HG03039 (cell line): ENCODE measurements at regions not wholly inside any gene's neighbourhood (a gene's known extent, or its start where the extent isn't known, plus 50 kb on each side); places are given as distances from the start of the nearest gene placed in this dataset.
A peak's percentile ranks its signal among the peaks of the same experiment; 100 is the strongest.

Source experiments
- ATAC-seq: cut with Tn5 transposase; IDR thresholded peaks from one replicate; pipeline ENCODE4 v1.9.1; 2021; ENCODE audit warnings: mild to moderate bottlenecking, moderate library complexity; ENCODE audit not compliant: unreplicated experiment

DNA sequence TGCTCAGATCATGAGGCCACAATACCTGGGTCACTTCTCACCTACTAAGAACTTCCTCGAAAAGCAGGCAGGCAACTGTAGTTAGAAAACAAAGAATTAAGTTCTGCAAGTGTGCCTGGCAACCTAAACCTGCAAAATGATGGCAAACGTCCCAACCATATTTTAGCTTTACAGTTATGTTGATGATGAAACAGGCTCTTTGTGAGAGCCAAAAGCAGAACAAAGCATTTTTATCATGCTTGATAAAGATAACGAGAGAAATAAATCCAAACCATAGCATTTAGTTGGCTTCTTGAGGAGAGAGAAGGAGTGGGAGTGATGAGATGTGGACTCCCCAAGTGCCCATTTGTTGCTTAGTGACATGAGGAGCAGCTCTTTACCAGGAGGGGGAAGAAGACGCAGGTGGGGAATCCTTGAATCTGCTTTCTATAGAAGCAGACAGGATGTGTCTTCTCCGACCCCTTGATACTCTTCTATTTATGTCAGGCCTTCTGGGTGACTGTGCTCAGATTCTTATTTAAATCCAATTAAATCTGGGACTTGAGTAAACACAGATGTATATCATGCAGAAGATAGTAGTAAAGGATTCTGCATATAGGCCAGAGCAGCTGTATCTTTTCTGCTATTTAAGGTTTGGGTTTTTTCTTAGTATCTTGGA, 221.2 kb downstream of the TMEM167A start:
- ATAC-seq, result no peak

DNA sequence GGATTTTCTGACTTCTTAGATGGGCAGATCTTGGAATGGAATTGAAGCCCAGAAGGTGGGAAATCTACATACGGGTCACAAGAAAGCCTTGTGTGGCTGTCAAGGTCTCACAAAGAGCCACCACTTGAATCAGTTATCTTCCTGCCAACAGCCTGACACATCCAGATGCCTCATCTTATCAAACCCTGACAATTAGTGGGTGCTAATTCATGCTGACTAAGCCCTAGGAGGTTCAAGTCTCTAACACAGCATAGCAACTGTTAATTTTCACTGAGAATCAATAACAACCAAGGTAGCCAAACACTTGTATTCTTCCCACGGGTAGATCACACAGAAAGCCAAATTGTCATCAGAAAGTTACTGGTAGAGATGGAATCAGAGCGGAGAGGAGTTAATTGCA, 222.2 kb downstream of the TMEM167A start:
- no peak for ATAC-seq

DNA sequence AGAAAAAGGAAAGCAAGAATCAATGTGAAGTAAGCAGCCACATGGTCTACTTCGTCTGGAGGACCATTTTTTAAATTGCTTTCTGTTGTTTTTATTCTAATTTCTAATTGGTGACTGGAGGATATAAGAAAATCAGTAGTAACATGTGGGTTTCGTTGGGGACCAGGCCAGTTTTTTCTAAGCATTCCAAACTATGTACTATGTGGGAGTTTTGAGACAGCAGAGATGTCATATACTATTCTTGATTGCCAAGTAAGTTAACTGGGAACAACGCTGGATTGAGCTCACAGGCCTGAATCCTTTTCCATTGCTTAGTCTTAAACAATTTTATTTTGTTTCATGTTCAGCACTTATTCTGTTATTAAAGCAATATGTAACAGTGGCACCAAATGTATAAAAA, 225.7 kb downstream of the TMEM167A start:
- ATAC-seq, result no peak

DNA sequence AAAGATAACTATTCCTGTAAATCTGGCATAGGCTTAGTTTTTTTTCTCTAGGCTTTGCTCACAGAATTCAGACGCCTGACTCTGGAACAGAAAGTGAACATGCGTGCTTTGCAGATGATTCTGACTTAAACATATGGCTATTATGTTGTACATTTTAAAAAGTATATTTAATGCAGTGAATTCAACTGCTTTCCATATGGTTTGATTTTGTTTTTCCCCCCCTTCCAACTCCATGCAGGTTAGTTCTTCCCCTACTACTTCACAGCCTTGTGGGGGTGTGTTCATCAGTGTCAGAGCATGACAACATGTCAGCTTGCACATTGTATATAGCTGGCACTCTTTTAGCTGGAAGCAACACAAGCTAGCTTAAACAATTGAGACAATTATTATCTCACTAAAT, 226.8 kb downstream of the TMEM167A start:
- ATAC-seq, result no peak

DNA sequence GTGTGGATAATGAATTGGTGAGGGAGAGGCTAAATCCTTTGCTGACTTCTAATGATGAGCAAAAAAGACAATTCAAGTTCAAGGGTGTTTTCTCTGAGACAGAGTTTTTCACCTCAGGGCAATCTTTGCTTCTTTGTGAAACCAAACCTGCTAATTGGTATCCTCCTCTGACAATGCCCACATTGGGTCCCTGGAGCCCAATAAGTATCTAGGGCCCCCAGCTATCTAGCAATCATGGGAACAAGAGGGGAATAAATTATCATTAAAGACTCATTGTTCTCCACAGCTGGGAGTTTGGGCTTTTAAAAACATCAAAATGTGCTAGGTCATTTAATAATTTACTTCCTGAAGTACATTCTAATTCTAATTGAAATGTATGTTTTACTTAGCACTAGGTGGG, 227.3 kb downstream of the TMEM167A start:
- ATAC-seq, result no peak

DNA sequence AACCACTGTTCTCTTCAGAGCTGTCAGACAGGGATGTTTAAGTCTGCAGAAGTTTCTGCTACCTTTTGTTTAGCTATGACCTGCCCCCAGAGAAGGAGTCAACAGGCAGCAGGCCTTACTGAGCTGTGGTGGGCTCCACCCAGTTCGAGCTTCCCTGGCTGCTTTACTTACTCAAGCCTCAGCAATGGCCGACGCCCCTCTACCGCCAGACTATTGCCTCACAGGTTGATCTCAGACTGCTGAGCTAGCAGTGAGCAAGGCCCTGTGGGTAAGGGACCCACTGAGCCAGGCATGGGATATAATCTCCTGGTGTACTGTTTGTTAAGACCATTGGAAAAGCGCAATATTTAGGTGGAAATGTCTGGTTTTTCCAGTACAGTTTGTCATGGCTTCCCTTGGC, 229.6 kb downstream of the TMEM167A start:
- ATAC-seq, result no peak

DNA sequence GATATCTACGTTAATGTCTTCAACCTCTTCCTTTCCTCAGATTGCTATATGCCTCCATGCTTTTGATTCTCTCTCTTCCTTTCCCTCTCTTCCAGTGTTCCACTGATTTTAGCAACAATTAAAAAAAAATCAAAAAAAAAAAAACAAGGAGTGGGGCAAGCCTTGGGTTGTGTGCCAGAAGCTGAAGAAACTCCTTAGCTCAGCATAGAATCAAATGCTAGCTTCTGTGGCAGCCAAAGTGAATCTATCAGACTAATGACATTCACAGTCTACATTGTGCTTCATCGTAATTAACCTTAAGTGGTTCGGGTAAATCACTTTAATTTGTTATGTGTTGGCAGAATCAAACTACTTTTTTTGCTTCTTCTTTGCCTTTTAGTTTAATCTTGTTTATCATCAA, 237.3 kb downstream of the TMEM167A start:
- no peak for ATAC-seq

DNA sequence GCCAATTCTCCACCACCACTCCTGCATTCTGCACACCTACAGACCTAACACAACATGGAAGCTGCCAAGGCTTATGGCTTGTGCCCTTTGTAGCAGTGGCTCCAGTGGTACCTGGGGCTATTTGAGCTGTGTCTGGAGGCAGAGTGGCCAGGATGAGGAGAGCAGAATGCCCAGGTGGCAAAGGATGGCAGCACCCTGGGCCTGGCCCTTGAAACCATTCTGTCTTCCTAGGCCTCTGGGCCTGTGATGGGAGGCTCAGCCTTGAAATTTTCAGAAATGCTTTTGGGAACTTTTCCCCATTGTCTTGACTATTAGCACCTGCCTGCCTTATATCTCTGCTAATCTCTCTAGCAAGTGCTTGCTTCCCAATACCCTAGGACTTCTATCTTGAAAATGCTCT, 241.7 kb downstream of the TMEM167A start:
- ATAC-seq, result no peak

DNA sequence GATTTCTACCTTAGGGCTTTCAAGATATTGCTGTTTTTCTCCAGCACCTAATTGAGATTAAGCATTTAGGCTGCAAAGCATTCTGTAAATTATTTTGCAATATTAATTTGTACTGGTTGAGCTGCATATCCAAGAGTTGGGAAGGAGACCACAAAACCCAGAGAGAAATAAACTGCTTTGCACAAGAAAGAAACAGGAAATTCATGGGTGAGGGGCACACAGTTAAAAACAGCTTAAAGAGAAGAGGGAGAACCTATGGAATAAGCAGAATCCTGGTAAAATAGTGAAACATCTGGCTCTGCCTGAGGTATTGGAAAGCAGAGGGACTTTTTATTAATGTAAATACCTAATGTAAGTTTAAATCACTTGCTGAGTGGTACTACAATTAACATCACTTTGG, 243.0 kb downstream of the TMEM167A start:
- no peak for ATAC-seq

DNA sequence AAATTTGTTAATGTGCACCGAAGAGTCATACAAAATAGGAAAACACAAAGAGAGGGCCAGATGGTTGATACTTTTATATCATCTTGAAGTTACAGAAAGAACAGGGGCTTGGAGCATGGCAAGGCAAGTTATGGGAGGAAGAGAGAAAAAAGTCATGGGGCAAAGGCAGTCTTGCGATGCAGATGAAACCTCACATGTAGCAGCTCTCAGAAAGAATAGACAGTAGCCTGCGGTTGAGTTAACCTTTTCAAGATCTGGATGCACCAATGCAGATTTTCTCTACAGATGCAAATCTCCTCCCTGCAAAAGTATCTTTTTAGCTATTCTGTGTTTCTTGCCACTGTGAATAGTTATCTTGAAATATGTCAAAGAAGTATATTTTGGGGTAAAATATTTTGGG, 243.9 kb downstream of the TMEM167A start:
- no peak for ATAC-seq

DNA sequence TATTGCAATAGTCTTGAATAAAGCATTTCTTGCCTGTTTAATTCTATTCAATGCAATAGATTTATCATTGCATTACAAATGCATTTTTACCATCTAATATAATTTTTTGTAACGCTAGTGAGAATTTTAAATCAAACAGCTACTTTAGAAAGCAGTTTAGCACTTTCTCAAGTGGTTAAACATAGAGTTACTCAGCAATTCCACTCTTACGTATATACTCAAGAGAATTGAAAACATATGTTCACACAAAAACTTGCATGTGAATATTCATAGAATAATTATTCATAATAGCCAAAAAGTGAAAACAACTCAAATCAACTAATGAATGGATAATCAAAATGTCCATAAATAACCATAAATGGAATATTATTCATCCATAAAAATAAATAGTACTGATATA, 244.7 kb downstream of the TMEM167A start:
- ATAC-seq, result no peak

DNA sequence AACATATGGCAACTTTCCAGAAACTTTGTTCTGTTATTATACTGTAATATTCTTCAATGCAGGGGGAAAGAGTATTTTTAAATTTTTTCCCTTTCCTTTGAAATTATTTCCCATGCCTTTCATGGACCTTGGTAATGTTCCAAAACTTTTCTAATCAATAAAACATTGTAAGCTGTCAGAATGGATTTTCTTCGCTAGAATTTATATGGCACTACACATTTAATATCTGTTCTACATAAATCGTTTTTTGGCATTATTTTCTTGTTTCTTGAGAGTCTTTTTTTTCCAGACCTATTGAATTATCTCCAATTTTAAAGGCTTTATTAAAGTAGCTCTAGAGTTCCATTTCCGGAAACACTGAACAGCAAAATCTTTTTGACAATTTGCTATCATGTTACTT, 249.0 kb downstream of the TMEM167A start:
- ATAC-seq, result no peak

DNA sequence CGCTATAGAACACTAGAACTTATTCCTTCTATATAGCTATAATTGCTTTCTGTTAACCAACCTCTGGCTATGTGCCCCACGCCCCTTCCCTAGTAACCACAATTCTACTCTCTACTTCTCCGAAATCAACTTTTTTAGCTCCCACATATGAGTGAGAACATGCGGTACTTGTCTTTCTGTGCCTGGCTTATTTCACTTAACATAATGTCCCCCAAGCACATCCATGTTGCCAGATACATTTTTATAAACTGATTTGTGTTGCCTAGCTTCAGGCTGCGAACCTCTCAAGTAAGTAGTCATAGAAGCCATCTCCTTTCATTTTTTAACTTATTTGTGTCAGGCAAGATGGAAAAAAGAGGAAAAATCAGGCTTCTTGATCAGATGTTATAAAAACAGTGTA, 249.5 kb downstream of the TMEM167A start:
- ATAC-seq, result no peak

DNA sequence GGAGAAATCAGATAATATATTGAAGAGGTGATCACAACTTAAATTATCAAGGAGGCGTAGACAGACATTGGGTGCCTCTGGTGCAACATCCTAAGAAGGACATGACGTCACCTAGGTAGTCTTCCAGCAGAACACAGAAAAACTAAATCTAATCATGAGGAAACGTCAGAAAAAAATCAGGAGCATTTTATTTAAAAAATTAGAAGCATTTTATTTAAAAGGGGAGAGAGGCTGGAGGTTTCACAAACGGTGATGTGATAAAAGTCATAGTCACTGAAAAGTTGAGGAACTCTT, 254.6 kb downstream of the TMEM167A start:
- no peak for ATAC-seq

DNA sequence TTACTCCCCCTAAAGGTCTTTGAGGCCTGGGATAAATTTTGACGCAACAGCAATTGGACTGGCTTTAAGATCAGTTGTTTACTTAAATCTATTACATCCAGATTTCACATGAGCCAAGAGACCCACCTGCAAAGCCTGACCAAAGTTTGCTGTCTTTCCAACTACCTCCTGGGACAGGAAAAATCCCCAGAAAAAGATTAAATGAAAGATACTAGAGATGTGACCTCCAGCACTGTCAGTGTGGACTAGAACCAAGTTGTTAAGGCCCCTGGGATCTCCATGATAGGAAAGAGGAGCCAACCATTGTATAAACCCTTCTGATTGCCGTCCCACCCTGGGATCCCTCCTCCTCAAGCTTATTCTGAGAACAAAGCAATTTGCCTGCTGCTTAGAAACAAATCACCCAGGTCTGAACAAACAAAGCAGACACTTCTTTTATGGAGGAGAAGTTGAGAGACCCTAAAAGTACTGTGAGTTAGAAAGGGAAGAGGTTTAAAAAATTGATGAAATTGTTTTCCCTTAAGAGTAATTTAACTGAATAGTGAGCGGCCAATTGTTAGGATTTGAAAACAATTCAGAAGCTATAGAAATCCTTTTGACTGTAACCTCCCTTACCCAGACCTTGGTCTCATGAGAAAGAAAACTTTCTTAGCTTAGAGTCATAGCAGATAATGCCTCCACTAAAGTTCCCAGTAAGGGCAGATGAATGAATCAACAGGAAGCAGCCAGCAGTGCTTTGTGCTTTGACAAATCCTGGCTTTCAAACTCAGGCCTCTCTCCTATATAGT, 255.2 kb downstream of the TMEM167A start:
- ATAC-seq, result no peak

DNA sequence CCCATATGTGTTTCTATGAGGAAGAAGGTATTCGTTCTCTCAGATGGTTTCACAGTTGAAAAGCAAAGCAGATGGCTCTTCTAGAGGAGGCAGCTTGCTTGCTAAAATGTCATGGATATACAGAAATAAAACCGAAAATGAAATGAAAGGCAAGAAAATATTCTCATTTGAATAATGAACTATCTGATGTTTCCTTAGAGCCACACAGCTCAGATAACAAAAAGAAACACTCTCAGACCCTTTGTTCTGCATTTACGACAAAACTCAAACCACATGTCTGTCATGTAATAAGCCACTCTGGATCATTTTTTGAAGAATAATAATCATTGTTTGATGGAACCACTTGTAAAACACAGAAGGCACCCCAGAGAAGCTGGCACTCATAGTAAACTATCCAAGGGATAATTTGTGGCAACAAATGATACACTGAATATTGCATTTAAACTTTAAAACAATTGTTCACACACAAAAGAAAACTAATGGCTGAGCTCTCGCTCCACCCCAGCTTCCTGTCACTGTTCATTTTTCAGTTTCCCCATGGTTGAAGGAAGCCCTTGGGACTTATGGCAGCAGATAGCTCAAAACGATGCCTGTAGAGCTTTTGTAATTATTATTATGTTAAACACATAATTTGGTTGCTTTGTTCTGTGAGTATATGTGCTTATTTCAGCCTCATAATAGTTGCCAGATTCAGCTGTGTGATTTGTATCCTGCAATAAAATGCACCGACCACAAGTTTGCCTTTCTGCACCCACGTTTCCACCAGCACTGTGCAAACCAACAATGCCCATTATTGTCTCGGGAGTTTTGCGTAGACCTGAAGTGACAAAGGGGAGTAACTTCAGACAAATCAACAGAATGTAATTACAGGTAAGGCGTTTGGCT, 256.0 kb downstream of the TMEM167A start:
- ATAC-seq, result peak; percentile 74

DNA sequence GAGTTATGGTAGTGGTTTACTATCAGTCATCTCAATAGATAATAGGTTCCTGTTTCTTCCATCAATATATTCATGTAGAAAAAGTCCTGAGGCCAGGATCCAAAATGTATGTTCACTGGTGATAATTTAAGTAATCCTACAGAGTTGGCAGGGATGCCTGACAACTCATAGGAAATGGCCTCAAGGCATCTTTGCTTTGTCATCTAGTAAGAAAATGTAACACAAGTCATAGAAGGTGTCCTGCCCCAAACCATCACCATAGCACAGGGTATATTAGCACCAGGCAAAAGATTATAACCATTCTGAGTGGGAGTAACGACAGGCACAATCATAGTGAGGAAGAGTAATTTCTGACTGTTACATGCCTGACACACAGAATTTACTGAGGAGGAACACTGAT, 257.0 kb downstream of the TMEM167A start:
- ATAC-seq, result no peak

DNA sequence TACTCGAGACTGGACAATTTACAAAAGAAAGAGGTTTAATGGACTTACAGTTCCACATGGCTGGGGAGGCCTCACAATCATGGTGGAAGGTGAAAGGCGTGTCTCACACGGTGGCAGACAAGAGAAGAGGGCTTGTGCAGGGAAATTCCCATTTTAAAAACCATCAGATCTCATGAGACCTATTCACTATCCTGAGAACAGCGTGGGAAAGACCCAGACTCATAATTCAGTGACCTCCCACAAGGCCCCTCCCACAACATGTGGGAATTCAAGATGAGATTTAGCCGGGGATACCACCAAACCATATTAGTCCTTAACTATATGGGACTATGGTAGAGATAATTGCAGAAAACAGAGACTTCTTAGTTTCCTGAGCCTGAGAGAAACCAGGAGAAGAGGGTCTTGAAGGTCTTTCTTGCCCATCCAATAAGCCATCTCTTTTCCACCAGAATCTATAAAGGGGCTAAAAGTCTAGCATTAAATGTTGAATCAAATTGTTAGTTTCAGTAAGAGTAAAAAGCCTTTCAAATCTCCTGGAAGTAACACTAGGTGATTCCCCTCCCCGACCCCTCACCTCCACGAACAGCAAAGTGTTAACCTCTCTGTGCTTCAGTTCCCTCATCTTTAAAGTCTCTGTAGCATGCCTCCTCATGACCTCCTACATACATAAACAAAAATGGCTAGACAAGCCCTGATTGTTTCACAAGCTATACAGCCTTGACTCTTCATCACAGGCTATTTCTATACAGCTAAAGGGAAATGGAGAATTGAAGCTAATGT, 259.1 kb downstream of the TMEM167A start:
- no peak for ATAC-seq

DNA sequence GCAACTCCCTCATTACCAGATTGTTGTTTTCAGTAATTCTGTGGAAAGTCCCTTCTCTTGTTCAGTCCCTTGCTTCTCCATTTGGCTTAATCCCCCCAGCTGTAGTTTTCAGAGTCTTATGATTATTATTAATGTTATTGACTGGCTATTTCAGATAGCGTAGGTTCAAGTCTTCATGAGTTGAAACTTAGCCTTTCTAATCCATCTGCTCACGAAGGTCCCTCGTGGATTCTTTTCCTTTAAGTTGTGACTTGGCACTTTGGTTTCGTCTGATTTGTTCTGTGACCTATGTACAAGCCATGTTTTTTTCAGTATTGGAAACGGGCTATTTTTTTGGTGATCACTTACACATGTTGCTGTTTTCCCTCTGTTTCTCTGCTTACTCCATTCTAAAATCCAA, 260.3 kb downstream of the TMEM167A start:
- ATAC-seq, result no peak

DNA sequence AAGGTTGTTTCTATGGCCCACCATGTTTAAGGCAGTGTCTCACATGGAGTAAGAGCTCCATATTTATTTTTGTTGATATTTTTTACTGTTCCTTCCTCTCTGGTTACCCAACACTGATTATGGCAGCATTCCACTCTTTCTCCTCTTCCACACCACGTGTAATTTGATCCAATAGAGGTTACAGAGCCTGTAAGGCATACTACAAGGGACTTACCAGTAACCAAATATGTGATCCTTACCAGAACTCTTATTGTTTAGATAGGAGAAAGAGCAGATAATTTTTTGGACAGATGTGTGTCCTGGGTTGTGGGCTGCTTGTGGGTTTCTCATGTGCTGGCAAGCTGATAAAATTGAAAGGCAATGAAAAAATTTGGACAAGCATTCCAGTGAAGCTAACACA, 261.3 kb downstream of the TMEM167A start:
- ATAC-seq, result no peak

DNA sequence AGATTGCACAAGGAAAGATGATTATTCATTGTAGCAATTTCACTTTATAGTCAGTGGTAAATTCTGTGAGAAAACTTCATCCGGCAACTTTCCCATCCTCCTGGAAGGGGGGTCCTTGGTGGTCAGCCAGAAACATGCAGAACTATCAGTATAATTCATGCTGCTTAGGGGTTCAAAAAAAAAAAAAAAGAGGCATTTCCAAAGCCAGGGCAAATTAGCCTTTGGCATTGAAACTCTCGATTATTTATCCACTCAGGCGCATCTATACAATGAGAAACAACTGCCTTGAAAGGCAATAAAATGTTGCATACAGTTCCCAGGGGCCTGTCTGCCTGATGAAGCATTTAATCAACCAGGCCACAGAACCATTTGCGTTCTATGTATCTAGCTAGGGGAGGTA, 263.3 kb downstream of the TMEM167A start:
- ATAC-seq, result no peak
